GM23248 (cell line): ENCODE measurements at regions not wholly inside any gene's neighbourhood (a gene's known extent, or its start where the extent isn't known, plus 50 kb on each side); places are given as distances from the start of the nearest gene placed in this dataset.

Source experiments
- DNase-seq: peaks from one replicate; pipeline ENCODE4 v3.0.0-alpha.2; 2015
- H2AFZ ChIP-seq: fragments of 200-600 bp; sonication (generic); 2 replicates; pipeline ENCODE4 v1.6.1; 2016; ENCODE audit warnings: antibody characterized with exemption
- H3F3A ChIP-seq: fragments of 200-600 bp; sonication (generic); 2 replicates; pipeline ENCODE4 v1.6.1; 2016; ENCODE audit warnings: mild to moderate bottlenecking, antibody characterized with exemption, mixed run types; ENCODE audit not compliant: insufficient read depth
- H3K27ac ChIP-seq: fragments of 200-600 bp; sonication (generic); 2 replicates; pipeline ENCODE4 v1.5.1; 2016; ENCODE audit warnings: mild to moderate bottlenecking
- H3K27me3 ChIP-seq: fragments of 200-600 bp; sonication (generic); replicated peaks from 2 replicates; pipeline ENCODE4 v1.6.1; 2016; ENCODE audit warnings: mild to moderate bottlenecking; ENCODE audit not compliant: insufficient read depth
- H3K36me3 ChIP-seq: fragments of 200-600 bp; sonication (generic); 2 replicates; pipeline ENCODE4 v1.6.1; 2016; ENCODE audit warnings: low read depth, mild to moderate bottlenecking
- H3K4me1 ChIP-seq: fragments of 200-600 bp; sonication (generic); 2 replicates; pipeline ENCODE4 v1.6.1; 2016; ENCODE audit warnings: mild to moderate bottlenecking; ENCODE audit not compliant: insufficient read depth
- H3K4me2 ChIP-seq: fragments of 200-600 bp; sonication (generic); one replicate; pipeline ENCODE4 v1.6.1; 2016; ENCODE audit warnings: mild to moderate bottlenecking; ENCODE audit not compliant: unreplicated experiment
- H3K4me3 ChIP-seq: fragments of 200-600 bp; sonication (generic); 2 replicates; pipeline ENCODE4 v1.5.1; 2016; ENCODE audit warnings: mild to moderate bottlenecking
- H3K79me2 ChIP-seq: fragments of 200-600 bp; sonication (generic); 2 replicates; pipeline ENCODE4 v1.6.1; 2016; ENCODE audit warnings: mild to moderate bottlenecking; ENCODE audit not compliant: insufficient read depth
- H3K9ac ChIP-seq: fragments of 200-600 bp; sonication (generic); 2 replicates; pipeline ENCODE4 v1.6.1; 2016; ENCODE audit warnings: mild to moderate bottlenecking
- H3K9me2 ChIP-seq: fragments of 200-600 bp; sonication (generic); 2 replicates; pipeline ENCODE4 v1.6.1; 2016; ENCODE audit warnings: mixed run types, mild to moderate bottlenecking, moderate library complexity; ENCODE audit not compliant: insufficient read depth
- H3K9me3 ChIP-seq: fragments of 200-600 bp; sonication (generic); one replicate; pipeline ENCODE4 v1.6.1; 2017; ENCODE audit warnings: low read depth
- H4K20me1 ChIP-seq: fragments of 200-600 bp; sonication (generic); 2 replicates; pipeline ENCODE4 v1.6.0; 2016; ENCODE audit not compliant: insufficient read depth
- EZH2 ChIP-seq: fragments of 200-600 bp; sonication (generic); IDR thresholded peaks from 2 replicates; pipeline ENCODE4 v1.6.1; 2018; ENCODE audit warnings: antibody characterized with exemption, mild to moderate bottlenecking; ENCODE audit not compliant: insufficient read depth, poor library complexity, severe bottlenecking
- EZH2phosphoT487 ChIP-seq: fragments of 200-600 bp; sonication (generic); IDR thresholded peaks from 2 replicates; pipeline ENCODE4 v1.6.1; 2018; ENCODE audit warnings: antibody characterized with exemption, moderate library complexity, mild to moderate bottlenecking, low read depth; ENCODE audit not compliant: insufficient read depth
- WGBS, 2 experiments: methylation state at CpG; one replicate each; pipeline ENCODE4 v1.1.6; 2015 to 2017; ENCODE audit warnings: low lambda C conversion rate in 2 of 2, low coverage in 1 of 2; ENCODE audit errors: missing lambda C conversion rate in 2 of 2; 5-methylcytosine and 5-hydroxymethylcytosine counted together
- in situ Hi-C: fragments of 300-500 bp; cut with MboI; formaldehyde crosslinking; loops from 2 replicates; pipeline ENCODE4 v1.15.0; 2020

GRCh38 chr6:26218824-26219223 lies 131.6 kb downstream of the HFE start:
- 75 to 77% methylated on average over 2 of the region's 2 CpGs for WGBS, 2 experiments
- no peak overlapping the region for H3K4me2 ChIP-seq
- no peak for TF ChIP-seq EZH2phosphoT487
- TF ChIP-seq EZH2, result no peak
- no peaks in the 10 kb centered on the region for H3K9me2 ChIP-seq
- H3K36me3 ChIP-seq, result no peaks in the 10 kb centered on the region
- H3F3A ChIP-seq, result peaks cover 31% of the 10 kb centered on the region
- H3K27me3 ChIP-seq, result no peaks in the 10 kb centered on the region
- peaks cover 14% of the 10 kb centered on the region; the same call in 1 of the 2 replicates for H3K4me1 ChIP-seq
- H3K79me2 ChIP-seq, result no peaks in the 10 kb centered on the region
- no peak overlapping the region for H3K27ac ChIP-seq
- H3K4me3 ChIP-seq, result no peak overlapping the region
- no peak overlapping the region for H3K9ac ChIP-seq
- H4K20me1 ChIP-seq, result no peaks in the 10 kb centered on the region
- in situ Hi-C loops, result no loop called here
- no peak for DNase-seq
- H2AFZ ChIP-seq, result no peak overlapping the region
- H3K9me3 ChIP-seq, result no peaks in the 10 kb centered on the region

- no peak overlapping the region for H2AFZ ChIP-seq
- 66 to 72% methylated on average over 5 of the region's 5 CpGs for WGBS, 2 experiments
- H3K79me2 ChIP-seq, result no peaks in the 10 kb centered on the region
- no peaks in the 10 kb centered on the region for H3K36me3 ChIP-seq
- no peak for DNase-seq
- in situ Hi-C loops, result no loop called here
- no peak overlapping the region for H3K27ac ChIP-seq
- no peaks in the 10 kb centered on the region for H3K27me3 ChIP-seq
- H3F3A ChIP-seq, result peaks cover 29% of the 10 kb centered on the region
- H4K20me1 ChIP-seq, result no peaks in the 10 kb centered on the region
- no peak overlapping the region for H3K4me3 ChIP-seq
- TF ChIP-seq EZH2phosphoT487, result no peak
- no peak for TF ChIP-seq EZH2
- no peak overlapping the region for H3K4me2 ChIP-seq
- H3K4me1 ChIP-seq, result peaks cover 12% of the 10 kb centered on the region; the same call in 1 of the 2 replicates
- H3K9me2 ChIP-seq, result no peaks in the 10 kb centered on the region
- H3K9me3 ChIP-seq, result no peaks in the 10 kb centered on the region
- no peak overlapping the region for H3K9ac ChIP-seq
These were observed 133.1 kb downstream of the HFE start for GRCh38 chr6:26220145-26220970.

DNA sequence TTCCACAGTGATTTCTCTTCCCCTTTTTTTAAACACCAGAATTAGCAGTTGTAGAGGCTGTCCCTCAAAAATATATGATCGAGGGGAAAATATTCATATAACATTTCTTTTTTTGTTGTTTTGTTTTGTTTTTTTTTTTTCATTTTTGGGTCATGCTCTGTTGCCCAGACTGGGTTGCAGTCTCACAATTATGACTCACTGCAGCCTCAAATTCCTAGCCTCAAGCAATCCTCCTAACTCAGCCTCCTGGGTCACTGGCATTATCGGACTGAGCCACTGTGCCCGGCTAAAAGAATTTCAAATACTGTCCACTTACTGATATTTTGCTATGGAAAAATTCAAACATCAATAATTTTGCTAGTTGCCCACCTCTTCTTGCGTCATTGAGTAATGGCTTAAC lies 134.0 kb downstream of the HFE start:
- Histone ChIP-seq H3K27ac (no peak overlapping the region), H3K4me1 (peaks cover 5% of the 10 kb centered on the region; the same call in 1 of the 2 replicates), H3K9me2 (no peaks in the 10 kb centered on the region), H3F3A (peaks cover 20% of the 10 kb centered on the region), H3K79me2 (no peaks in the 10 kb centered on the region), H3K9ac (no peak overlapping the region), H3K4me3 (no peak overlapping the region), H3K4me2 (no peak overlapping the region), H4K20me1 (no peaks in the 10 kb centered on the region), H2AFZ (no peak overlapping the region), H3K36me3 (no peaks in the 10 kb centered on the region), H3K27me3 (no peaks in the 10 kb centered on the region), H3K9me3 (no peaks in the 10 kb centered on the region)
- no peak for DNase-seq
- 88 to 93% methylated on average over 4 of the region's 4 CpGs for WGBS, 2 experiments
- in situ Hi-C loops, result no loop called here
- TF ChIP-seq EZH2phosphoT487 (no peak), EZH2 (no peak)

DNA sequence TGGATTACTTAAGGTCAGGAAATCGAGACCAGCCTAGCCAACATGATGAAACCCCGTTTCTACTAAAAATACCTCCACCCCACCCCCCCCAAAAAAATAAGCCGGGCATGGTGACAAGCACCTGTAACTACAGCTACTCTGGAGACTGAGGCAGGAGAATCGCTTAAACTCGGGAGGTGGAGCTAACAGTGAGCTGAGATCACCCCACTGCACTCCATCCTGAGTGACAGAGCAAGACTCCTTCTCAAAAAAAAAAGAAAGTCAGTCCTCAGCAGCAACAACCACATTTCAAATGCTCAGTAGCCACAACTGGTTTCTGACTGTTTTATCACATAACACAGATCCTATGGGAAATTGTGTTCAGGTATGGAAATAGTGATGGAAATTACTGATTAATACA lies 135.3 kb downstream of the HFE start:
- Histone ChIP-seq H3K4me2 (no peak overlapping the region), H3K27me3 (no peaks in the 10 kb centered on the region), H3K9ac (no peak overlapping the region), H3K4me1 (0 out of 2 replicates have a peak, but pooled peaks cover under 1% of the 10 kb centered on the region), H4K20me1 (no peaks in the 10 kb centered on the region), H3K27ac (no peak overlapping the region), H2AFZ (peak overlapping the region; percentile 88; the same call in 1 of the 2 replicates), H3K79me2 (no peaks in the 10 kb centered on the region), H3K4me3 (no peak overlapping the region), H3F3A (peaks cover 9% of the 10 kb centered on the region), H3K36me3 (no peaks in the 10 kb centered on the region), H3K9me3 (no peaks in the 10 kb centered on the region), H3K9me2 (no peaks in the 10 kb centered on the region)
- WGBS, 2 experiments, result 26 to 28% methylated on average over 5 of the region's 5 CpGs
- TF ChIP-seq EZH2 (no peak), EZH2phosphoT487 (no peak)
- in situ Hi-C loops, result no loop called here
- no peak for DNase-seq
